AG20443 (cell line): ENCODE measurements at regions not wholly inside any gene's neighbourhood (a gene's known extent, or its start where the extent isn't known, plus 50 kb on each side); places are given as distances from the start of the nearest gene placed in this dataset.
"Not testable (repeated sequence)": the region's sequence is repeated elsewhere in the genome, so short reads cannot be mapped to it uniquely, and the experiment has no call there.

Experiments
- DNase-seq: peaks from one replicate; pipeline ENCODE4 v3.0.0; 2012; ENCODE audit warnings: low spot score, mixed read lengths

DNA sequence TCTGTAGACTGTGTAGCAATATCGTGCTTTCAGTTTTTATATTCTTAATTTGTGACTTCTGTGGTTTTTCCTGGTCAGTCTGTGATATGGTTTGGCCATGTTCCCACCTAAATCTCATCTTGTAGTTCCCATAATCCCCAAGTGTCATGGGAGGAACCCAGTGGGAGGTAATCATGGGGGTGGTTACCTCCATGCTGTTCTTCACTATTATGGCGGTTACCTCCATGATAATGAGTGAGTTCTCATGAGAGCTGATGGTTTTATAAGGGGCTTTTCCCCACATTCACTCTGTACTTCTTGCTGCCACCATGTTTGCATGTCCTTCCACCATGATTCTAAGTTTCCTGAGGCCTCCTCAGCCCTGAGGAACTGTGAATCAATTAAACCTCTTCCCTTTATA, 169.8 kb downstream of the LEPR start:
- DNase-seq = no peak

DNA sequence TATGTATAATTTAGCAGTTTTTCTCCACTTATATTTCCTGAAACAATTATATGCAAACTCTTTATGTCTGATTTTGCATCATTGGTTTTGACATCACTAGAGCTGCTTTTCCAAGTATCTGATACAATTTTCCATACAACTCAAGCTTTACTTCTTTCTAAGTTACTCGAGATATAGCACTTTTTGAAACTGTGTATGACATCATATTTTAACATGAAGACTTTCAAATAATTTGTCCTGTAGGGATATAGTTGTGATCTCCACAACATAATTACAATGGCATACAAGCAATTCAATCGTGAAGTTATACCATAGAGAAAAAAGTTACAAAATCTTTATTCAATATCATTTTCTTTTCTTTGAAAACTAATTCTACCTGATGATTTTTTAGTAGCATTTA, 173.0 kb downstream of the LEPR start:
- no peak for DNase-seq

DNA sequence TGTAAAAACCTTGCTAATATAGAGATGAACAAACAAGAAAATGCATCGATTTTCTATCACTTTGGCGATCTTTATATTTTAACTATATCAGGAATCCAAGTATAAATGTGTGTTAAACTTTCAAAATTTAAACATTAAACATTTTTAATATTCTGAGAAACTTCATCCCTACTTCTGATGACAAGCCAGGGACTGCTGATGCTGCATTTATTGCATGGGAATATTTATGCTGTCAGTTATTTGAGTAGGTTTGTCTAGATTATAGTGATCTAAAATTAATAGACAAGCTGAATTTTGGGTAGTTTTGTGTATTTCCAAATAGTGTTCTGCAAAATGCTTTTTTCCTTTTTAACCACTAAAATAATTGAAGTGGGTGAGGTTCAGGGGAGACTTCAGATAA, 175.3 kb downstream of the LEPR start:
- no peak for DNase-seq

DNA sequence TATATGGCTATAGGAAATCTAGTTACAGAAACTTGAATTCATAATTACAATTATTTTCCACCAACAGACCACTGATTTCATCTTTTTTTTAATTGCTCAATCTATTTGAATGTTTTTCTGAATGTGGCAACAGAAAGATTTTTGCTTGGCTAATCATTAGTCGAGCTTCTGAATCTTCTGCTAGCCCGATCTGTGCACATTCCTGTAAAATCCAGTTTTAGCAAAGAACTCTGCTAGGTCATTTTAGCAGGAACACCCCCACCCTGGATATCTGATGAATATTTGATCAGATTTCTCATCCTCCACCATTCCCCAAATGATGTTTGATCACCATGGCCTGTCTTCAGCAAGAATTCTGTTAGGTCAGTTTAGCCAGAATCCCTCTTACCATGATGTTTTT, 176.3 kb downstream of the LEPR start:
- no peak for DNase-seq

DNA sequence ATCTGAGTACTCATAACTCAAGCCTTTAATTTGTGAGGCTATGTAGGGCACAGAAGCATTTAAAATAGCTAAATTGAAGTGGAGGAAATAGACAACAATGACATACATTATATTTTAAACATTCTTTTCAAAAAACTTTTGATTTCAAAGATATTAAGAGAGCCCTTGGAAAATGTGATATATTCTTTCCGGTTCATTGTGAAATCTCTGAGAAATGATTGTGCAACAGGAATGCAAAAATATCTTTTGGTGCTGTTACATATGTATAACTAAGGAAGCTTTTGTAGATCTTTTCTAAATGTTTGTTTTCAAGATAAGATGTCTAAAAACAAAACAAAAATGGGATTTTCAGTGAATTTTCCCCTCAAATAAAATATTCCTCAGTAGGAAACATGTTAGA, 185.2 kb downstream of the LEPR start:
- no peak for DNase-seq

- no peak for DNase-seq
Measured at GRCh38 chr1:65606426-65606825, 186.0 kb downstream of the LEPR start.

GRCh38 chr1:65613884-65614283, 178.8 kb upstream of the PDE4B start:
- no peak for DNase-seq

- DNase-seq = no peak
Measured at GRCh38 chr1:65615859-65616258, 176.8 kb upstream of the PDE4B start.

GRCh38 chr1:65621721-65622120, 171.0 kb upstream of the PDE4B start:
- not testable (repeated sequence) for DNase-seq

DNA sequence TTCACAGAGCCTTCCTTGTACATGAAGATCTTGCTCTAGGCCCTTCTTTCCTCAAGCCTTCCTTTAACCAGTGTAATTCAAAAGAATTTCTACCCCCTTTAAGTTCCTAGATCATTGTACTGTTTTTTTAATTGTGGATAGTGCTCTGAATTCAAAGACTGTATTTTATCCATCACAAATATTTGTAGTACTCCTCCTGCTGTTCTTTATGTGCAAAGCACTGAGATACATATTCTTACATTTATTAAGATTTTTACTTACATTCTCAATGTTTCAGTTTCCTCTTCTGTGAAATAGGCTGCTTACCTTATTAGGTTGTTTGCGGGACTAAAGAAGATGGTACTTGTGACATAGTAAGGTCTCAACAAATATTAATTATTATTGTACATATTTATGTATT, 168.8 kb upstream of the PDE4B start:
- no peak for DNase-seq

DNA sequence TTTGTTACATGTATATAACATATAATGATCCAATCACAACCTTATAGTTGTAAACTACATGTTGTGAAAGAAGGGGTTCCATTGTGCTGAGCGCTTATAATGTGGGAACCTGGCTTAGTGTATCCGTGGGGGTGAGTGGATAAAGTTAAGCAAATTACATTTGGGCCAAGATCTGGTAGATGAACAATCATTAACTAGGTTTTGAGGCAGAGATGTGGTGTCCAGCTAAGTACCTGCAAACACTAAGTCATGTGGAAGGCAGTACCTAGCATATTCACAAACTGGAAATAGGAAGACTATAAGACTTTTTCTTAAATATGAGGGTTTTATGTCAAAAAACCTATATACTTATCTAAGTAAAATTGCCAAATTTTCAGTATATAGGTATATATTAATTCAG, 167.2 kb upstream of the PDE4B start:
- no peak for DNase-seq

GRCh38 chr1:65626003-65626402, 166.7 kb upstream of the PDE4B start:
- no peak for DNase-seq

GRCh38 chr1:65629788-65630187, 162.9 kb upstream of the PDE4B start:
- DNase-seq = no peak

DNA sequence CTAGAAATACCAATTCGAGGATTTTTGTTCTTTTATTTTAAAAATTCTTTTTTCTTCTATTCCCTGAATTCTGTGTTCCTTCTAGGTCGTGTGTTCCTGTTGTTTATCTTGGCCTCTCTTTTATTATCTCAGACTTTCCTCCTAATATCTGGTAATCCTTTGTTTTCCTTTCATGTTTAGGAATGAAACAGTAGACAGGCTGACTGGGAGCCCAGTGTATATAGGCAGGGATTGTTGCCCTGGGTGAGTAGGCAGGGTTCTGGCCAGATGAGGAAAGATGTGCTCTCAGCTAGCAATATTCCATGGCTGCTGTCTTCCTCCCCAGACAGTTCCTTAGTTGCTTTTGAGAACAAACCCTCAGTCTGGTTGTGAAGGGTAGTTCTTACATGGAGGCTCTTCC, 161.8 kb upstream of the PDE4B start:
- DNase-seq = peak; percentile 25

DNA sequence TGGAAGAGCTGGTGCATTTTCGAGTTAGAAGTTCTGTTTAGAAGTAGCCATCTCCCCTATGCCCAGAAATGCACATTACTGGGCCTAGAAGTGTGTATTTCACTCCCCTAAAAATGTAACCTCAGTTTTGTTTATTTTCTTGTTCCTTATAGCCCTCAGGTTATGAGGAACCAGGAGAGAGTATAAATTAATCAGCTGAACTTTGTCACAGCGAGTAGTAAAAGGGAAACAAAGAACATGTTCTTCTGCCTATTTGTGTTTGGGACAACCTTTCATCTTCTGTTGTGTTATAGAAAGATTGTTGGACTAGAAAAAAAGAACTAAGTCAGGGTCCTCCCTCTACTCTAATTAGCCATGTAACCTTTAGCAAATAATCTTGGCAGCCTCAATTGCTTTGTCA, 160.5 kb upstream of the PDE4B start:
- no peak for DNase-seq

GRCh38 chr1:65640046-65640445, 152.6 kb upstream of the PDE4B start:
- DNase-seq = no peak

GRCh38 chr1:65649185-65649584, 143.5 kb upstream of the PDE4B start:
- DNase-seq = not testable (repeated sequence)

DNA sequence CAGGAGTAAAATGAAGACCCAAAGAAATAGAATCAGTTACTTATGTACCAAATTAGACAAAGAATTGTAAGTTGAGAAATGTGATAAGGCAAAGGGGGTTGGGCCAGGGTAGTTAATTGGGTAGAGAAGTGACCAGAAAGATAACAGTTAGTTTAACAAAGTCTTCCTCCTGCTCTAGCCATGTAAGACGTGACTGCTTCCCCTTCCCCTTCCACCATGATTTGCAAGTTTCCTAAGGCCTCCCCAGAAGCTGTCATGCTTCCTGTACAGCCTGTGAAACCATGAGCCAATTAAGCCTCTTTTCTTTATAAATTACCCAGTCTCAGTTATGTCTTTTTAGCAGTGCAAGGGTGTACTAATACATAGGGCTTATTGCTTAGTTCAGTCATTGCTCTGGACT, 142.0 kb upstream of the PDE4B start:
- no peak for DNase-seq

- DNase-seq = not testable (repeated sequence)
Measured at GRCh38 chr1:65654526-65654925, 138.2 kb upstream of the PDE4B start.

GRCh38 chr1:65657609-65658008, 135.1 kb upstream of the PDE4B start:
- not testable (repeated sequence) for DNase-seq

GRCh38 chr1:65658122-65658521, 134.6 kb upstream of the PDE4B start:
- no peak for DNase-seq

- no peak for DNase-seq
Measured at GRCh38 chr1:65668368-65668767, 124.3 kb upstream of the PDE4B start.

- DNase-seq = no peak
Measured at GRCh38 chr1:65670518-65670917, 122.2 kb upstream of the PDE4B start.

DNA sequence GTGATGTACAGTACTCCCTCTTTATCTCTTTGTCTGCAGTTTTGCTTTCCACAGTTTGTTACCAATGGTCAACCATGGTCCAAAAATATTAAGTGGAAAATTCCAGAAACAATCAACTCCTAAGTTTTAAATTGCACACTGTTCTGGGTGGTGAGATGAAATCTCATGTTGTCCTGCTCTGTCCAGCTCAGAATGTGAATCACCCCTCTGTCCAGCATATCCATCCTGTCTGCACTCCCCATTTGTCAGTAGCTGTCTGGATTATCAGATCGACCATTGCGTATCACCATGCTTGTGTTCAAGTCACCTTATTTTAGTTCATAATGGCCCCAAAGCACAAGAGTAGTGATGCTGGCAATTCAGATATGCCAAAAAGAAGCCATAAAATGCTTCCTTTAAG, 118.2 kb upstream of the PDE4B start:
- no peak for DNase-seq

DNA sequence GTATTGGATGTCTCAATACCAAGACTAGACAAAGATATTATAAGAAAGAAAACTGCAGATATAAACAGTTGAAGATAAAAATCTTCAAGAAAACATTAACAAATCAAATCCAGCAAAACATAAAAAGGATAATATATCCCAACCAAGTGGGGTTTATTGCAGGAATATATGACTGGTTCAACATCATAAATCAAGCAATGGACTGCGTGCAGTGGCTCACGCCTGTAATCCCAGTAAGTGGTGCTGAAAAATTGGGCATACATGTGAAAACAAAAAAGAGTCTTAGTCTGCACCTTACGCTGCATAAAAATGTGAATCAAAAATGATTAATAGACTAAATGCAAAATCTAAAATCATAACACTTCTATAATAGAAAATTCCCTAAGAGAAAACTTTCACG, 112.9 kb upstream of the PDE4B start:
- no peak for DNase-seq
